Gastrocnemius medialis (tissue), 4 donors: ENCODE measurements at regions not wholly inside any gene's neighbourhood (a gene's known extent, or its start where the extent isn't known, plus 50 kb on each side); places are given as distances from the start of the nearest gene placed in this dataset.

ENCODE experiments used
- ATAC-seq, 2 donors: fragments of 150-250 bp; one replicate each; pipeline ENCODE4 v1.9.1; 2016
- DNase-seq, 2 donors: peaks; one replicate each; pipeline ENCODE4 v3.0.0-alpha.2; 2019
- H3K27ac ChIP-seq, 4 donors: fragments of 200-600 bp; sonication (generic); 1 replicate in 1 of 4; 2 replicates in 3 of 4; pipeline ENCODE4 v1.5.1; 2016 to 2018; ENCODE audit warnings: mild to moderate bottlenecking in 2 of 4, moderate library complexity in 1 of 4
- H3K27me3 ChIP-seq, 3 donors: fragments of 200-600 bp; sonication (generic) in 2 of 3; 1 replicate in 1 of 3; 2 replicates in 2 of 3; pipeline versions ENCODE4 v1.5.1 to v1.6.0; 2016 to 2019; ENCODE audit warnings: mild to moderate bottlenecking in 1 of 3, moderate library complexity in 1 of 3
- H3K36me3 ChIP-seq, 2 donors: fragments of 200-600 bp; sonication (generic) in 1 of 2; one replicate each; pipeline ENCODE4 v1.5.1; 2017 to 2018
- H3K4me1 ChIP-seq, 2 donors: fragments of 200-600 bp; sonication (generic) in 1 of 2; one replicate each; pipeline ENCODE4 v1.5.1; 2016 to 2017; ENCODE audit warnings: mild to moderate bottlenecking in 2 of 2
- H3K4me3 ChIP-seq, 4 donors: fragments of 200-600 bp; sonication (generic) in 3 of 4; 1 replicate in 1 of 4; 2 replicates in 3 of 4; pipeline ENCODE4 v1.5.1; 2016 to 2019; ENCODE audit warnings: mild to moderate bottlenecking in 2 of 4
- H3K9me3 ChIP-seq, 3 donors: fragments of 200-600 bp; sonication (generic) in 2 of 3; 1 replicate in 1 of 3; 2 replicates in 2 of 3; pipeline ENCODE4 v1.5.1; 2016 to 2019
- POLR2A ChIP-seq, 2 donors: fragments of 450-650 bp; IDR thresholded peaks; one replicate each; pipeline ENCODE4 v1.6.1; 2017; ENCODE audit warnings: antibody characterized with exemption in 2 of 2, mild to moderate bottlenecking in 2 of 2, moderate library complexity in 2 of 2
- in situ Hi-C, 4 donors: fragments of 200-750 bp; cut with MboI; loops; one replicate each; pipeline versions ENCODE4 v1.15.0 to v1.8.0; 2017; ENCODE audit warnings: low sequenced_read_pairs in 4 of 4
- intact Hi-C: fragments of 100-400 bp; cut with DNase I; formaldehyde crosslinking; loops from one replicate; pipeline ENCODE4 v1.15.1; 2023; ENCODE audit warnings: low total_unique reads
- TF ChIP-seq, protein P1 (sequence below), 5 experiments: fragments of 450-650 bp in 3 of 5; fragments of 200-600 bp in 2 of 5; sonication (generic) in 2 of 5; IDR thresholded peaks in 4 of 5; conservative IDR thresholded peaks in 1 of 5; 1 replicate in 4 of 5; 2 replicates in 1 of 5; pipeline ENCODE4 v1.5.1; 2016 to 2019; ENCODE audit warnings: antibody characterized with exemption in 5 of 5, mild to moderate bottlenecking in 3 of 5, moderate library complexity in 3 of 5

DNA sequence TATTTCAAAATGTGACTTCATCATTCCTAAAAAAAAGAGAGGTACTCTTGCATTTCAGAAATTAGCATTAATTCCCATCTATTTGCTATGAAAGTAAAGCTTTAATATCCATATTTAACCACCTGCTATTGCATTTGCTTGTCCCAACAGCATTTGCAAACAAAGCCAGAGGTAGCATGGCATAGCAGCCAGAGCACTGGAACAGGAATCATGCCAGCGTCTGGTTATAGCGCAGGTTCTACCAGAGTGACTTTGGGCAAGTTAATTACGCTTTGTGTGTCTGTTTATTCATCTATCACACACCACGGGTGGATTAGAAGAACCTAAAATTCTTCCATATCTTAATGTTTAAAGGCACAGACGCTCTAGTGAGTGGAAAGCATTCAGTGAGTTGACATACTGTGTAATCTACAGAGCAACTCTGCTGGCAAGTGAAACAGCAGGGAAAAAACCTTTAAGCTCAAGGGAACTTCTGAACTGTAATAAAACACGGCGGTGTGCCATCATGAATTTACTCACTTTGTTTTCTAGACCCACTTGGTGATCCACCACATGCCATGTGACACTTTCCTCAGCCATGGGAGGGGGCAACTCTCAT is 76.6 kb upstream of the QRFPR start:
- H3K27me3 ChIP-seq: peaks cover 0 to 5% (median 0%) of the 10 kb centered on the region in 3 donors
- in situ Hi-C loops: no loop called here
- H3K36me3 ChIP-seq: no peaks in the 10 kb centered on the region
- intact Hi-C loops: no loop called here
- no peaks in the 10 kb centered on the region for H3K9me3 ChIP-seq
- TF ChIP-seq POLR2A (IDR thresholded peaks at IDR 0.05): no peak
- TF ChIP-seq, protein P1, sequence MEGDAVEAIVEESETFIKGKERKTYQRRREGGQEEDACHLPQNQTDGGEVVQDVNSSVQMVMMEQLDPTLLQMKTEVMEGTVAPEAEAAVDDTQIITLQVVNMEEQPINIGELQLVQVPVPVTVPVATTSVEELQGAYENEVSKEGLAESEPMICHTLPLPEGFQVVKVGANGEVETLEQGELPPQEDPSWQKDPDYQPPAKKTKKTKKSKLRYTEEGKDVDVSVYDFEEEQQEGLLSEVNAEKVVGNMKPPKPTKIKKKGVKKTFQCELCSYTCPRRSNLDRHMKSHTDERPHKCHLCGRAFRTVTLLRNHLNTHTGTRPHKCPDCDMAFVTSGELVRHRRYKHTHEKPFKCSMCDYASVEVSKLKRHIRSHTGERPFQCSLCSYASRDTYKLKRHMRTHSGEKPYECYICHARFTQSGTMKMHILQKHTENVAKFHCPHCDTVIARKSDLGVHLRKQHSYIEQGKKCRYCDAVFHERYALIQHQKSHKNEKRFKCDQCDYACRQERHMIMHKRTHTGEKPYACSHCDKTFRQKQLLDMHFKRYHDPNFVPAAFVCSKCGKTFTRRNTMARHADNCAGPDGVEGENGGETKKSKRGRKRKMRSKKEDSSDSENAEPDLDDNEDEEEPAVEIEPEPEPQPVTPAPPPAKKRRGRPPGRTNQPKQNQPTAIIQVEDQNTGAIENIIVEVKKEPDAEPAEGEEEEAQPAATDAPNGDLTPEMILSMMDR (IDR thresholded peaks at IDR 0.05 in 4 of 5, conservative IDR thresholded peaks at IDR 0.05 in 1 of 5): no peak
- ATAC-seq (no peak), DNase-seq (no peak)
- H3K4me3 ChIP-seq: no peak overlapping the region
- H3K4me1 ChIP-seq: no peaks in the 10 kb centered on the region
- H3K27ac ChIP-seq: no peak overlapping the region

DNA sequence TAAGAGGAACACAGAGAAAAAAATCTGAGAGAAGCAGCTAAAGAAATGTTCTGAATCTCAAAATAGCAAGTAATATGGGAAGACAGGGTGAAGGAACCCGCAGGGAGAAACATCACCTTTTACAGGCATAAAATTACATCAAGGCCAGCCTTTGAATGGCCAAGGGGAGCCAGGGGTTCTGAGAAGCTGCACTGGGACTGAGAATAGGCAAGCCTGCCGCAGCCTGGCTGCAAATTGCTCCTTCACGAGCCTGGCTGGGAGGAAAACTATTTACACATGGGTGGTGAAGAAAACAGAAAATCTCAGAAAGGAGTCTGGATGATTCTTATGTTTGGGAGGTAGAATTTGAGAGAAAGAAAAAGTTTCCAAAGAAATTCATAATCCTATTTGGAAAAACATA is 74.5 kb upstream of the QRFPR start:
- DNase-seq: no peak
- Histone ChIP-seq H3K4me3 (no peak overlapping the region), H3K27ac (no peak overlapping the region), H3K9me3 (no peaks in the 10 kb centered on the region), H3K4me1 (no peaks in the 10 kb centered on the region), H3K27me3 (peaks cover 0 to 5% (median 0%) of the 10 kb centered on the region in 3 donors), H3K36me3 (no peaks in the 10 kb centered on the region)
- in situ Hi-C loops (no loop called here), intact Hi-C loops (no loop called here)
- ATAC-seq: no peak
- TF ChIP-seq POLR2A (IDR thresholded peaks at IDR 0.05): no peak
- TF ChIP-seq, protein P1 (IDR thresholded peaks at IDR 0.05 in 4 of 5, conservative IDR thresholded peaks at IDR 0.05 in 1 of 5): no peak

DNA sequence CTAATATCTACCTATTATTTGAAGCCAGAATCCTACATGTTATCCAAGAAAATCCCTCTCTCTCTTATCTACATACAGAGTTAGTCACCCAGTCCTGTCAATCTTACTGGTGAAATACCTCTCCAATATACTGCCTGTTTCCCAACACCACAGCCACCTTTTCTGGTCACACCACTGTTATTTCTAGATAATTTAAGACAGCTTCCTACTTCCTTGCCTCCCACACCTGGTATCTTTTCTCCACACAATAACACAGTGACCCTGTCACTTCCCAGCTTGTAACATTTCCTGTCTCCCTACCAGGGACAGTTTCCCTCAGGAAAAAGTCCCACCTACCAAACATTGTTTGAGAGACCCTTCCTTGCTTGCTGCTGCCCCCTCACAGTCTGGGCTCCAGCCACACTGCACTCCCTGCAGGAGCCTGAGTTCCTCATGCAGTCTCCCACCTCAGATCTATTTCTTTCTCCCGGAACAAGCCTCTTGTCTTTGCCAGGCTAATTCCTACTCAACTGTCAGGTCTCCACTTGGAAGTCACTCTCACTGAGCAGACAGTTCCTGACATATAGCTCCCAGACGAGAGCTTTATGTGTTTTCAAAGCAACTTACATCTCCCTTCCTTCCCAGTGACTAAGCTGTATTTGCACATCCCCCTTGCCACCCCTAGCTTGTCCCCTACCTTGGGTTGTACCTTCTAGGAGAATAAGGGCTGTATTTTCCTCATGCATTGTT is 73.6 kb upstream of the QRFPR start:
- Histone ChIP-seq H3K27ac (no peak overlapping the region), H3K9me3 (no peaks in the 10 kb centered on the region), H3K27me3 (peaks cover 0 to 5% (median 0%) of the 10 kb centered on the region in 3 donors), H3K4me3 (no peak overlapping the region), H3K36me3 (no peaks in the 10 kb centered on the region), H3K4me1 (no peaks in the 10 kb centered on the region)
- no peak for DNase-seq
- intact Hi-C loops: no loop called here
- in situ Hi-C loops: no loop called here
- no peak for ATAC-seq
- TF ChIP-seq POLR2A (IDR thresholded peaks at IDR 0.05): no peak
- TF ChIP-seq, protein P1 (IDR thresholded peaks at IDR 0.05 in 4 of 5, conservative IDR thresholded peaks at IDR 0.05 in 1 of 5): no peak

DNA sequence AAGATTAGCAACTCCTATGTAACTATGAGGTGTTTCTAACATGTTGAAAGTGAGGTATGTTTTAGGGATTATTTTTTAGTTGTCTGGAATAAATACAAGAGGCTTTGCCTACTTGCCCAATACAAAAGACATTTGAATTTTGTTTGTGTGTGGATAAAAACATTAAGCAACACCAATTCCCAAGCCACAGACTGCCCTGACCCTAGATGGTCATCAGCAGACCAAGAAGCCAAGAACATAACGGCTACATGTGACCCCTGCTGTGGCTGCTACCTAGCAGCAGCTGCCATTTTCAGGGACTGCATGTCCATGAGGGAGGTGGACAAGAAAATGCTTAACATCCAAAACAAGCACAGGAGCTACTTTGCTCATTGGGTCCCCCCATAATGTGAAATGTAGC is 70.5 kb upstream of the QRFPR start:
- H3K27ac ChIP-seq: no peak overlapping the region
- intact Hi-C loops (no loop called here), in situ Hi-C loops (no loop called here)
- H3K9me3 ChIP-seq: no peaks in the 10 kb centered on the region
- no peak for DNase-seq
- H3K27me3 ChIP-seq: peaks cover 0 to 5% (median 0%) of the 10 kb centered on the region in 3 donors
- H3K36me3 ChIP-seq: no peaks in the 10 kb centered on the region
- no peak for ATAC-seq
- no peaks in the 10 kb centered on the region for H3K4me1 ChIP-seq
- H3K4me3 ChIP-seq: no peak overlapping the region
- TF ChIP-seq, protein P1 (IDR thresholded peaks at IDR 0.05 in 4 of 5, conservative IDR thresholded peaks at IDR 0.05 in 1 of 5): no peak
- TF ChIP-seq POLR2A (IDR thresholded peaks at IDR 0.05): no peak
